GM21515 (cell line): ENCODE measurements at regions not wholly inside any gene's neighbourhood (a gene's known extent, or its start where the extent isn't known, plus 50 kb on each side); places are given as distances from the start of the nearest gene placed in this dataset.

Experiments used
- ATAC-seq: cut with Tn5 transposase; IDR thresholded peaks from one replicate; pipeline ENCODE4 v1.9.1; 2021; ENCODE audit not compliant: unreplicated experiment

GRCh38 chr4:152100379-152101201 lies 339.8 kb upstream of the GATB start:
- ATAC-seq = peak; percentile 59

GRCh38 chr4:152099981-152100378 lies 339.2 kb upstream of the GATB start:
- ATAC-seq = peak; percentile 17

- no peak for ATAC-seq
Observed at GRCh38 chr4:152099555-152099954, 338.7 kb upstream of the GATB start.

- ATAC-seq = no peak
Observed at GRCh38 chr4:152099061-152099425, 338.2 kb upstream of the GATB start.

GRCh38 chr4:152098365-152099060 lies 337.7 kb upstream of the GATB start:
- ATAC-seq = no peak

- no peak for ATAC-seq
Observed at GRCh38 chr4:152097371-152097770, 336.6 kb upstream of the GATB start.

- no peak for ATAC-seq
Observed at GRCh38 chr4:152095701-152096070, 334.9 kb upstream of the GATB start.

GRCh38 chr4:152094970-152095700 lies 334.3 kb upstream of the GATB start:
- no peak for ATAC-seq

GRCh38 chr4:152091405-152091804 lies 330.6 kb upstream of the GATB start:
- ATAC-seq = no peak

- ATAC-seq = no peak
Observed at GRCh38 chr4:152090543-152090942, 329.7 kb upstream of the GATB start.

- no peak for ATAC-seq
Observed at GRCh38 chr4:152089584-152089983, 328.8 kb upstream of the GATB start.

GRCh38 chr4:152087335-152087734 lies 326.5 kb upstream of the GATB start:
- ATAC-seq = no peak

- ATAC-seq = no peak
Observed at GRCh38 chr4:152085657-152086056, 324.9 kb upstream of the GATB start.

GRCh38 chr4:152083338-152083737 lies 322.5 kb upstream of the GATB start:
- ATAC-seq = no peak

GRCh38 chr4:152081024-152081423 lies 320.2 kb upstream of the GATB start:
- ATAC-seq = no peak

- ATAC-seq = no peak
Observed at GRCh38 chr4:152079543-152080293, 318.9 kb upstream of the GATB start.

- no peak for ATAC-seq
Observed at GRCh38 chr4:152079079-152079478, 318.3 kb upstream of the GATB start.

- ATAC-seq = no peak
Observed at GRCh38 chr4:152077582-152077981, 316.8 kb upstream of the GATB start.

GRCh38 chr4:152075253-152075928 lies 314.6 kb upstream of the GATB start:
- ATAC-seq = no peak

GRCh38 chr4:152074573-152074972 lies 313.8 kb upstream of the GATB start:
- no peak for ATAC-seq

- no peak for ATAC-seq
Observed at GRCh38 chr4:152074088-152074437, 313.3 kb upstream of the GATB start.
